ENCODE measurements at regions not wholly inside any gene's neighbourhood (a gene's known extent, or its start where the extent isn't known, plus 50 kb on each side); places are given as distances from the start of the nearest gene placed in this dataset.

- RAD21 ChIA-PET (ENCODE audit: unreplicated experiment), result no interaction called here
- SMC1A ChIA-PET (ENCODE audit: uncharacterized antibody, unreplicated experiment), result interaction anchor here (1.0 kb wide), 1 partner anchor 13 kb away, joined by 3 read pairs; no protein-coding TSS in a partner anchor
Observed at GRCh38 chr7:91800389-91800788, 80.1 kb downstream of the MTERF1 start.

More at GRCh38 chr7:91800389-91800788, 80.1 kb downstream of the MTERF1 start:
- Histone ChIP-seq H4K20me1 (ENCODE audit: control insufficient read depth, insufficient read depth) (no peaks in the 10 kb centered on the region), H3K9ac (ENCODE audit: control insufficient read depth, insufficient read depth, low read length) (no peak overlapping the region), H3K4me3 (no peak overlapping the region), H3K27me3 (replicated peaks in 1 of 2; ENCODE audit: control insufficient read depth in 2 of 2, insufficient read depth in 2 of 2, low read length in 1 of 2) (no peaks in the 10 kb centered on the region; a peak in 1 of 4 replicates), H2AFZ (ENCODE audit: control insufficient read depth, low read depth, low read length) (no peak overlapping the region), H3K27ac (ENCODE audit: control insufficient read depth, insufficient read depth) (no peak overlapping the region), H3K9me3 (replicated peaks; ENCODE audit: control insufficient read depth, insufficient read depth, low read length) (no peaks in the 10 kb centered on the region), H3K36me3 (ENCODE audit: control insufficient read depth in 2 of 2, insufficient read depth in 2 of 2, low read length in 1 of 2) (no peaks in the 10 kb centered on the region), H3K79me2 (ENCODE audit: control insufficient read depth, insufficient read depth, low read length) (no peaks in the 10 kb centered on the region), H3K4me2 (ENCODE audit: control insufficient read depth, insufficient read depth) (no peak overlapping the region), H3K4me1 (ENCODE audit: control insufficient read depth, insufficient read depth, low read length) (no peaks in the 10 kb centered on the region)
- TF ChIP-seq RFX5 (IDR thresholded peaks at IDR 0.05; ENCODE audit: low read depth, low read length) (no peak), PAX5 (IDR thresholded peaks at IDR 0.05; ENCODE audit: borderline replicate concordance, low read depth, low read length) (no peak), NFYB (IDR thresholded peaks at IDR 0.05; ENCODE audit: insufficient read depth, low read depth, low read length) (no peak), CREB1 (IDR thresholded peaks at IDR 0.05; ENCODE audit: low read depth) (no peak), KLF5 (IDR thresholded peaks at IDR 0.05; ENCODE audit: partially characterized antibody) (no peak), ATF2 (IDR thresholded peaks at IDR 0.05; ENCODE audit: low read length) (no peak), GABPA (IDR thresholded peaks at IDR 0.05; ENCODE audit: low read depth) (no peak), E4F1 (IDR thresholded peaks at IDR 0.05; ENCODE audit: borderline replicate concordance, partially characterized antibody) (no peak), USF2 (IDR thresholded peaks at IDR 0.05; ENCODE audit: borderline replicate concordance, low read depth, low read length) (no peak), NRF1 (conservative IDR thresholded peaks at IDR 0.05; ENCODE audit: low read depth, low read length) (no peak)
- DNase-seq (ENCODE audit: low read depth, low spot score) (no peak), FAIRE-seq (no peak), ATAC-seq (no peak; the same call in 2 of the 3 replicates)
- no TSS peak for BruUV-seq (replicated peaks)
- 59% methylated on average over 9 of the region's 9 CpGs for WGBS (ENCODE audit: insufficient coverage, insufficient replicate concordance, low lambda C conversion rate, missing lambda C conversion rate)
- CTCF ChIA-PET, result no interaction called here
- intact Hi-C loops (cut with micrococcal nuclease; ENCODE audit: unreplicated experiment) (no loop called here), in situ Hi-C loops (cut with MboI) (no loop called here)
- POLR2A ChIA-PET, result no interaction called here
